PC-3 (cell line): ENCODE measurements at regions not wholly inside any gene's neighbourhood (a gene's known extent, or its start where the extent isn't known, plus 50 kb on each side); places are given as distances from the start of the nearest gene placed in this dataset.

ENCODE experiments used
- ATAC-seq: fragments of 200-7000 bp; cut with Tn5 transposase; 2 replicates; pipeline ENCODE4 v1.9.1; 2020; ENCODE audit warnings: mild to moderate bottlenecking, moderate library complexity
- BruUV-seq: library from RNA; stranded (reverse); fragments of 400-500 nt; replicated peaks from 2 replicates; lab custom pipeline; 2021; lab: Mats Ljungman, UMichigan
- CTCF ChIA-PET: fragments of 300-600 bp; sonication (Branson Sonifier 250); formaldehyde crosslinking; loops from one replicate; lab custom pipeline; 2022; ENCODE audit warnings: antibody characterized with exemption; lab: Charles Lee
- POLR2A ChIA-PET: fragments of 300-600 bp; sonication (Branson Sonifier 250); formaldehyde crosslinking; loops from one replicate; lab custom pipeline; 2022; ENCODE audit warnings: antibody characterized with exemption; ENCODE audit not compliant: unreplicated experiment; lab: Charles Lee
- DNase-seq: peaks from one replicate; pipeline ENCODE4 v3.0.0-alpha.2; 2015
- H2AFZ ChIP-seq: fragments of 300-600 bp; sonication (generic); 2 replicates; pipeline ENCODE4 v1.6.0; 2016; ENCODE audit warnings: antibody characterized with exemption, low read length
- H3F3A ChIP-seq: fragments of 300-600 bp; sonication (generic); one replicate; pipeline ENCODE4 v1.6.0; 2017; ENCODE audit warnings: antibody characterized with exemption, low read length, control low read depth, mild to moderate bottlenecking; ENCODE audit not compliant: unreplicated experiment
- H3K27ac ChIP-seq: fragments of 300-600 bp; sonication (generic); 2 replicates; pipeline ENCODE4 v1.5.1; 2016; ENCODE audit warnings: mild to moderate bottlenecking, low read length
- H3K27me3 ChIP-seq: fragments of 300-600 bp; sonication (generic); 2 replicates; pipeline ENCODE4 v1.6.1; 2016; ENCODE audit warnings: low read length, mixed read lengths
- H3K36me3 ChIP-seq: fragments of 300-600 bp; sonication (generic); 2 replicates; pipeline ENCODE4 v1.6.1; 2016; ENCODE audit warnings: low read depth, mixed run types, low read length, mixed read lengths
- H3K4me1 ChIP-seq: fragments of 300-600 bp; sonication (generic); 2 replicates; pipeline ENCODE4 v1.5.1; 2016; ENCODE audit warnings: low read length; ENCODE audit not compliant: insufficient read depth
- H3K4me2 ChIP-seq: fragments of 300-600 bp; sonication (generic); 2 replicates; pipeline ENCODE4 v1.6.0; 2016; ENCODE audit warnings: low read length
- H3K4me3 ChIP-seq: fragments of 300-600 bp; sonication (generic); 2 replicates; pipeline ENCODE4 v1.5.1; 2016; ENCODE audit warnings: mild to moderate bottlenecking, low read length, mixed read lengths
- H3K79me2 ChIP-seq: fragments of 300-600 bp; sonication (generic); 2 replicates; pipeline ENCODE4 v1.6.1; 2017; ENCODE audit warnings: low read length, mixed read lengths
- H3K9ac ChIP-seq: fragments of 300-600 bp; sonication (generic); 2 replicates; pipeline ENCODE4 v1.6.0; 2016; ENCODE audit warnings: mild to moderate bottlenecking, low read length
- H3K9me2 ChIP-seq: fragments of 300-600 bp; sonication (generic); replicated peaks from 2 replicates; pipeline ENCODE4 v1.6.1; 2016; ENCODE audit warnings: mixed run types, low read length, mixed read lengths
- H3K9me3 ChIP-seq: fragments of 300-600 bp; sonication (generic); 2 replicates; pipeline ENCODE4 v1.6.1; 2016; ENCODE audit warnings: low read length, mixed read lengths
- H4K20me1 ChIP-seq: fragments of 300-600 bp; sonication (generic); 2 replicates; pipeline ENCODE4 v1.6.1; 2016; ENCODE audit warnings: low read length, mixed read lengths
- EZH2 ChIP-seq: fragments of 300-600 bp; sonication (generic); IDR thresholded peaks from one replicate; pipeline ENCODE4 v1.6.1; 2017; ENCODE audit warnings: antibody characterized with exemption, mild to moderate bottlenecking, low read length; ENCODE audit not compliant: unreplicated experiment
- EZH2phosphoT487 ChIP-seq: fragments of 300-600 bp; sonication (generic); IDR thresholded peaks from 2 replicates; pipeline ENCODE4 v1.6.1; 2018; ENCODE audit warnings: mild to moderate bottlenecking, antibody characterized with exemption, low read length, borderline replicate concordance
- intact Hi-C: fragments of 100-400 bp; cut with micrococcal nuclease; formaldehyde crosslinking; loops from 2 replicates; pipeline ENCODE4 v1.9.0; 2023
- TF ChIP-seq, protein P1 (sequence below): fragments of 300-600 bp; sonication (generic); conservative IDR thresholded peaks from 2 replicates; pipeline ENCODE4 v1.5.1; 2017; ENCODE audit warnings: antibody characterized with exemption, low read depth, mild to moderate bottlenecking, low read length

DNA sequence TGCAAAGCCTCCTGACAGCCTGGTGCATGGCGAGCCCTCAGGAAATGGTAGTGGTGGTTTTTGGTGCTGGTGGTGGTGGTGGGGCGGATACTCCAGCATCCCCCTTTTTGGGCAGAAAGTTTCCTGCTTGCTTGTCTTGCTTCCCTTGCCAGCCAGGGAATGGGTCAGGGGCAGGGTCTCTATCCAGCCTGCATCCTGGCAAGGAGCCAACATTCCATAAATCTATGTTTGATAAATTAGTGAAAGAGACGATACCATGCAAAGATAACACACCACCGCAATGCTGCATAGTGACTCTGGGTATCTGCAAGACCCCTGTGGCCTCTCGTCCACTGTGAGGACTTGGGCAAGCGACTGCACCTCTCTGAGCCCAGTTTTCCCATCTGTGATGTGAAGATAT lies 246.2 kb downstream of the LRFN2 start:
- ChIA-PET POLR2A (no interaction called here), CTCF (no interaction called here)
- no TSS peak for BruUV-seq
- TF ChIP-seq EZH2phosphoT487 (no peak), EZH2 (no peak)
- TF ChIP-seq, protein P1, sequence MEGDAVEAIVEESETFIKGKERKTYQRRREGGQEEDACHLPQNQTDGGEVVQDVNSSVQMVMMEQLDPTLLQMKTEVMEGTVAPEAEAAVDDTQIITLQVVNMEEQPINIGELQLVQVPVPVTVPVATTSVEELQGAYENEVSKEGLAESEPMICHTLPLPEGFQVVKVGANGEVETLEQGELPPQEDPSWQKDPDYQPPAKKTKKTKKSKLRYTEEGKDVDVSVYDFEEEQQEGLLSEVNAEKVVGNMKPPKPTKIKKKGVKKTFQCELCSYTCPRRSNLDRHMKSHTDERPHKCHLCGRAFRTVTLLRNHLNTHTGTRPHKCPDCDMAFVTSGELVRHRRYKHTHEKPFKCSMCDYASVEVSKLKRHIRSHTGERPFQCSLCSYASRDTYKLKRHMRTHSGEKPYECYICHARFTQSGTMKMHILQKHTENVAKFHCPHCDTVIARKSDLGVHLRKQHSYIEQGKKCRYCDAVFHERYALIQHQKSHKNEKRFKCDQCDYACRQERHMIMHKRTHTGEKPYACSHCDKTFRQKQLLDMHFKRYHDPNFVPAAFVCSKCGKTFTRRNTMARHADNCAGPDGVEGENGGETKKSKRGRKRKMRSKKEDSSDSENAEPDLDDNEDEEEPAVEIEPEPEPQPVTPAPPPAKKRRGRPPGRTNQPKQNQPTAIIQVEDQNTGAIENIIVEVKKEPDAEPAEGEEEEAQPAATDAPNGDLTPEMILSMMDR: no peak
- H3K79me2 ChIP-seq: no peaks in the 10 kb centered on the region
- H3K4me2 ChIP-seq: no peak overlapping the region
- H2AFZ ChIP-seq: no peak overlapping the region
- no peaks in the 10 kb centered on the region for H4K20me1 ChIP-seq
- ATAC-seq: no peak
- intact Hi-C loops: no loop called here
- H3K9me3 ChIP-seq: no peaks in the 10 kb centered on the region
- no peaks in the 10 kb centered on the region for H3K9me2 ChIP-seq
- no peaks in the 10 kb centered on the region for H3K36me3 ChIP-seq
- H3F3A ChIP-seq: no peaks in the 10 kb centered on the region
- H3K4me1 ChIP-seq: no peaks in the 10 kb centered on the region
- DNase-seq: no peak
- no peak overlapping the region for H3K27ac ChIP-seq
- H3K4me3 ChIP-seq: no peak overlapping the region
- no peaks in the 10 kb centered on the region; the same call in 1 of the 2 replicates for H3K27me3 ChIP-seq
- no peak overlapping the region for H3K9ac ChIP-seq

- no peaks in the 10 kb centered on the region for H3K36me3 ChIP-seq
- H2AFZ ChIP-seq: no peak overlapping the region
- H3K9ac ChIP-seq: no peak overlapping the region
- ChIA-PET POLR2A (no interaction called here), CTCF (no interaction called here)
- TF ChIP-seq, protein P1: no peak
- TF ChIP-seq EZH2: no peak
- TF ChIP-seq EZH2phosphoT487: no peak
- no peaks in the 10 kb centered on the region for H3K4me1 ChIP-seq
- H3K27ac ChIP-seq: no peak overlapping the region
- no peak overlapping the region for H3K4me2 ChIP-seq
- no peaks in the 10 kb centered on the region for H3K9me3 ChIP-seq
- H3K4me3 ChIP-seq: no peak overlapping the region
- ATAC-seq (no peak), DNase-seq (no peak)
- H3K9me2 ChIP-seq: no peaks in the 10 kb centered on the region
- no peaks in the 10 kb centered on the region; the same call in 1 of the 2 replicates for H3K27me3 ChIP-seq
- intact Hi-C loops: no loop called here
- no TSS peak for BruUV-seq
- H3F3A ChIP-seq: no peaks in the 10 kb centered on the region
- no peaks in the 10 kb centered on the region for H4K20me1 ChIP-seq
- H3K79me2 ChIP-seq: no peaks in the 10 kb centered on the region
Measured at GRCh38 chr6:40340196-40340595, 247.0 kb downstream of the LRFN2 start.

- BruUV-seq: no TSS peak
- Histone ChIP-seq H4K20me1 (no peaks in the 10 kb centered on the region), H3K27ac (no peak overlapping the region), H3F3A (no peaks in the 10 kb centered on the region), H3K4me1 (no peaks in the 10 kb centered on the region), H3K9me2 (no peaks in the 10 kb centered on the region), H3K4me3 (no peak overlapping the region), H3K79me2 (no peaks in the 10 kb centered on the region), H3K9ac (no peak overlapping the region), H3K27me3 (no peaks in the 10 kb centered on the region; the same call in 1 of the 2 replicates), H3K4me2 (no peak overlapping the region), H3K9me3 (no peaks in the 10 kb centered on the region), H3K36me3 (no peaks in the 10 kb centered on the region), H2AFZ (no peak overlapping the region)
- ATAC-seq: no peak
- DNase-seq: no peak
- CTCF ChIA-PET: no interaction called here
- TF ChIP-seq EZH2 (no peak), EZH2phosphoT487 (no peak)
- TF ChIP-seq, protein P1: no peak
- POLR2A ChIA-PET: no interaction called here
- intact Hi-C loops: no loop called here
Measured at GRCh38 chr6:40338306-40338705, 248.9 kb downstream of the LRFN2 start.
